GM12872 (cell line): ENCODE measurements at regions not wholly inside any gene's neighbourhood (a gene's known extent, or its start where the extent isn't known, plus 50 kb on each side); places are given as distances from the start of the nearest gene placed in this dataset.

ENCODE experiments used
- TF ChIP-seq, protein P1 (sequence below): IDR thresholded peaks from 3 replicates; pipeline ENCODE4 v1.5.1; 2011; ENCODE audit warnings: low read depth, mild to moderate bottlenecking, low read length, moderate library complexity; ENCODE audit not compliant: insufficient read depth

DNA sequence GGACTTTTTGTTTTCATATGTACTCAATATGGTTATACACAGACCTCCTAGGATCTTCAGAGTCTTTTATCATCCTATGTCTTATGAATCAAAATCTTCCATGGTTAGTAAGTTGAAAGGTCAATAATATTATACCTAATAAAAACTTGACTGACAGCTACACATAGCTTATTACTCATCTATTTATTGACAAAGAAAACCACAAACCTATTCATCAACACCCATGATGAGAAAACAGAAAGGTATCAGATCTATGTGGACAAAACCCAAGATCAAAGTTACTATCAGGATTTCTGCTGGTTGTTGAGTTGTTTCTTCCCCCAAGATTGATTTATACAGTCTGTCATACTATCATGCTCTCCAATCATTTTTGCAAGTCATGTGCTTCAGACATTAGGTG, 460.1 kb upstream of the MANEA start:
- TF ChIP-seq, protein P1, sequence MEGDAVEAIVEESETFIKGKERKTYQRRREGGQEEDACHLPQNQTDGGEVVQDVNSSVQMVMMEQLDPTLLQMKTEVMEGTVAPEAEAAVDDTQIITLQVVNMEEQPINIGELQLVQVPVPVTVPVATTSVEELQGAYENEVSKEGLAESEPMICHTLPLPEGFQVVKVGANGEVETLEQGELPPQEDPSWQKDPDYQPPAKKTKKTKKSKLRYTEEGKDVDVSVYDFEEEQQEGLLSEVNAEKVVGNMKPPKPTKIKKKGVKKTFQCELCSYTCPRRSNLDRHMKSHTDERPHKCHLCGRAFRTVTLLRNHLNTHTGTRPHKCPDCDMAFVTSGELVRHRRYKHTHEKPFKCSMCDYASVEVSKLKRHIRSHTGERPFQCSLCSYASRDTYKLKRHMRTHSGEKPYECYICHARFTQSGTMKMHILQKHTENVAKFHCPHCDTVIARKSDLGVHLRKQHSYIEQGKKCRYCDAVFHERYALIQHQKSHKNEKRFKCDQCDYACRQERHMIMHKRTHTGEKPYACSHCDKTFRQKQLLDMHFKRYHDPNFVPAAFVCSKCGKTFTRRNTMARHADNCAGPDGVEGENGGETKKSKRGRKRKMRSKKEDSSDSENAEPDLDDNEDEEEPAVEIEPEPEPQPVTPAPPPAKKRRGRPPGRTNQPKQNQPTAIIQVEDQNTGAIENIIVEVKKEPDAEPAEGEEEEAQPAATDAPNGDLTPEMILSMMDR = no peak

DNA sequence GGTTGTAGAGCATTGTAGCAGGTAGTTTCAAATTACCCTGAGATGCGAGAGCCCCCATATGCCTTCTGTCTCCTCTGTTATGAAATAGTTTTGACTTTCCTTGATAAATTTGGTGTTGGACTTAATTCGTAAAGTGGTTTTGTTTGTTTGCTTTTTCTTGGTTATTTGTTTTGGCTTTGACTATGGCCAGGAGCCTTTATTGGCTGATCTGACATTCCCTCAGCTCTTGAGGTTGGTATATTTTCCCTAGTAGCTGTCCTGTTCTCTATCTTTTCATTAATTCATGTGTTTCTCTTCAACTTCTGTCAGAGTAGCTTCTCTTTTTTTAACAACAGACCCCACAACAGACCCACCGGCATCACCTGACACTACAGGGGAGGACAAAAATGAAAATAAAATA, 457.4 kb upstream of the MANEA start:
- TF ChIP-seq, protein P1 = no peak

DNA sequence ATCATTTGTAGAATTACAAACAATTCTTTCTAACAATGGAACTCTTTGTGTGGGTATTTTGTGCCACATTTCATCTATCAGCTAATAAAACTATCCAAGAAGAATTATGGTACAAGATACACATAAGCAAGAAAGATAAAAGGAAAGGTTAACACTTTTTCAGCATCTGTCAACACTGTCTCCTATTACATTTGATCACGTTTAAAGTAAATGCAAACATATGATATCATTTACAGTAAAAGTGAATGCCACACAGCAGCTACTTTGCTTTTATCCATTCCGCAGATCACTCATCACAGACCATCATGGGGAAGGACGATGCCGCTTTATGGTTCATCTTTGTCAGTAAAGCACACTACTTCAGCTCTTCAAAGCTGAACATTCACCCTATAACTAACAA, 456.4 kb upstream of the MANEA start:
- TF ChIP-seq, protein P1 = no peak

DNA sequence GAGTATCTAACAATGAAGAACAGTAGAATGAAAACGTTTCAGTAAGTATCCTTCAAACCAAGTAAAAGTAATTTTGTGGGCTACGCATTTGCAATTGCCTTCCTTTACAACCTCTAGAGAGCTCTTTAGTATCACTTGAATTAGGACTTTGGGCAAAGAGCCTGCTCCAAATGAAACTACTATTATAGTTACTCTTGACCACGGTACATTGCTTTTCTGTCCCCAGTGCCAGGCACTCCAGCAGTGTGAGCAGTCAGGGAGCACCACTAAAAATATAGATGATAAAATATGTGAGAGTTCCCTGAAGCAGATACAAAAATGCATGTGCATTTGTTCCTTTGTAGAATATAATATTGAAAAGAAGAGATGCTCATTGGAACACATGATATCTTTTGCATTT, 450.1 kb upstream of the MANEA start:
- TF ChIP-seq, protein P1 = no peak

DNA sequence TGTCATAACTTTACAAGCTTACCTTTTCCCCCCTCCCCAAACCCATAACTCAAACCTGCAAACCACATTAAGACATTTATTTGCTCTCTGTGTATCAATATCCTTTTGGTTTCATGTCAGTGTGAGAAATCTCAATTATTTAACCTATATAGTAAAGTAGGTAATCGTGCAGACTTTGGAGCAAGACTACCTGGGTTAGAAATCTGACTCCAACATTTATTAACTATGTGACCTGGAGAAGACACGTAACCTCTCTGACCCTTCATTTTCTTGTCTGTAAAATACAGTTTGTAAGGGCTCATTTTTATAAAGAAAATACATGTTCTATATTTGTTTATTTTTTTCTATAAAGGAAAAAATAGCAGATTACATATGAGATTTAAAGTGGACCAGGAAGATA, 448.9 kb upstream of the MANEA start:
- TF ChIP-seq, protein P1 = no peak

DNA sequence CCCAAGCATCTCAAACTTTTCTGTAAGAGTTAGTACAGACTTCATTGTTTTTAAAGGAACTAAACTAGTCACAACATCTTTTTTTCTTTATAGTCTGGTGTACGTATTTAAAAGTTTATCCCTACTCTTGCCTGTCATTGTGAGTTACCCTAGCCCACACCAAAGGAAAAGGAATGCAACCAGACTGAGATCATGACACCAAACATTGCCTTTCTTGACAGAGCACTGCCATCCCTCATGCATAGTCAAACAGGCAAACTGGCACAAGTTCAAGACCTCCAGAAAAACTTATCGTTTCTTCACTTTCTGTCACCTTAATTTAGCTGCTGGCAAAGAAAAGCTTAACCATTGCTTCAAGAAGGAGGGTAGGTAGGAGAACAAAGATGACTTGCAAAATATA, 448.4 kb upstream of the MANEA start:
- TF ChIP-seq, protein P1 = no peak

DNA sequence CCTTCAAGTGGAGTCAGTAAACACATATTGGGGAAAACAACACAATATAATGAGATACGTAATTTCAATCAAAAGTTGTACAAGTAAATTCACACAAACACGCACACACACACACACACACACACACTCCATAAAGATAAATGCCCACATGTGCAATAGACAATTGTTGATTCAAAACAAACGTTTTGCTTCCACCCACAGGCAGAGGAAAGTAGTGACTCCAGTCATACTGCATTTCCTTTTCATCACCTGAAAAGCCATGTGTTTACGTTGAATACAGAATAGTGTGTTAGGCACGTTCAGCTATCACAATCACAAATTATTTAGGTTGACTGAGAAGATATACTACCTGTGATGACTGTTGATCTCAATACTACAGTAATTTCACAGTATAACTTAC, 443.8 kb upstream of the MANEA start:
- TF ChIP-seq, protein P1 = no peak

DNA sequence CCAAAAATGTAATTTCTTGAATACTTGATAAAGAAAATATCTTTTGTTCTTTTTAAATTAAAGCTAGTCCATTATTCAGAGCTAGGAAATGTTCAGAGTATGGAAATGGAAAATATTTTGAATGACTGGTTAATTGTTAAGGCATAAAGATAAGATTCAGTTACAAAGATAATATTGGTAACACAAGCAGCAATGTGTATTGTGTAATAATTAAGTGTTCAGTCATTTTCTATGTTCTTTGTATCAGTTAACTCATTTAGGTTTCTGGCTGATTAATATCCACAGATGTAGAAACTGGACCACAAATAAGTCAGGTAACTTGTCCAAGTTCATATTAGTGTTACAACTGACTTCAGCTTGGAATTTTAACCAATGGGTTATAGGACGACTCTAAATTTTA, 442.2 kb upstream of the MANEA start:
- TF ChIP-seq, protein P1 = no peak
